Lower leg skin (tissue), 3 donors: ENCODE measurements at regions not wholly inside any gene's neighbourhood (a gene's known extent, or its start where the extent isn't known, plus 50 kb on each side); places are given as distances from the start of the nearest gene placed in this dataset.

Experiments
- CTCF ChIP-seq, 3 donors: fragments of 450-650 bp; IDR thresholded peaks; one replicate each; pipeline ENCODE4 v1.5.1; 2016; ENCODE audit warnings: antibody characterized with exemption in 3 of 3, mild to moderate bottlenecking in 3 of 3, moderate library complexity in 2 of 3
- POLR2A ChIP-seq, 2 donors: fragments of 450-650 bp; IDR thresholded peaks; one replicate each; pipeline ENCODE4 v1.6.1; 2016 to 2017; ENCODE audit warnings: antibody characterized with exemption in 2 of 2, mild to moderate bottlenecking in 1 of 2, moderate library complexity in 1 of 2

GRCh38 chr5:106797996-106798395, 872.7 kb downstream of the EFNA5 start:
- TF ChIP-seq CTCF (IDR thresholded peaks at IDR 0.05) (no peak), POLR2A (IDR thresholded peaks at IDR 0.05) (no peak)
